ENCODE measurements at regions not wholly inside any gene's neighbourhood (a gene's known extent, or its start where the extent isn't known, plus 50 kb on each side); places are given as distances from the start of the nearest gene placed in this dataset.

- DNase-seq (ENCODE audit: low spot score): no peak
- no peak for TF ChIP-seq CTCF (IDR thresholded peaks at IDR 0.05; ENCODE audit: borderline replicate concordance, control extremely low read depth, extremely low read depth, insufficient read depth, missing control alignments)
- in situ Hi-C loops (cut with MboI; ENCODE audit: low sequenced_read_pairs, unreplicated experiment): no loop called here
Measured at GRCh38 chr10:85175635-85176034, 847.2 kb downstream of the CCSER2 start.

- no peak for DNase-seq (ENCODE audit: low spot score)
- no peak for TF ChIP-seq CTCF (IDR thresholded peaks at IDR 0.05; ENCODE audit: borderline replicate concordance, control extremely low read depth, extremely low read depth, insufficient read depth, missing control alignments)
- in situ Hi-C loops (cut with MboI; ENCODE audit: low sequenced_read_pairs, unreplicated experiment): no loop called here
Measured at GRCh38 chr10:85177767-85178166, 849.4 kb downstream of the CCSER2 start.

DNA sequence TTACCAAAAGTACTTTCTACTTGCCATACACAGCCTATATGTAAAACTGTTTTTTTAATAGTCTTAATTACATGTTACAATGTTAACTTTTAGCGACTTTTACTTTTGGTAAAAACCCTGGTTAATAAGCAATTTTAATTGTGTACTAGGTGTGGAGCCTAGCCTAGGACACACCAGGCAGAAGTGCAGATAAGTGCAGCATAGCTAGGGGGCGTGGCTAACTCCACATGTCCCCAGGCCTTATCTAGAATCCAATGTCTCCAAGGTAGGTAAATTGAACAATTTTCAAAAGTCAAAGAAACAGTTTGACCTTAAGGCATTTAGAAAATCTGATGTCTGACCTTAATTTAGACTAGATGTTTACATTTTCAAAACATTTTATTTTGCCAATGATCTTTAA lies 858.7 kb downstream of the CCSER2 start:
- no peak for DNase-seq (ENCODE audit: low spot score)
- no peak for TF ChIP-seq CTCF (IDR thresholded peaks at IDR 0.05; ENCODE audit: borderline replicate concordance, control extremely low read depth, extremely low read depth, insufficient read depth, missing control alignments)
- in situ Hi-C loops (cut with MboI; ENCODE audit: low sequenced_read_pairs, unreplicated experiment): no loop called here

DNA sequence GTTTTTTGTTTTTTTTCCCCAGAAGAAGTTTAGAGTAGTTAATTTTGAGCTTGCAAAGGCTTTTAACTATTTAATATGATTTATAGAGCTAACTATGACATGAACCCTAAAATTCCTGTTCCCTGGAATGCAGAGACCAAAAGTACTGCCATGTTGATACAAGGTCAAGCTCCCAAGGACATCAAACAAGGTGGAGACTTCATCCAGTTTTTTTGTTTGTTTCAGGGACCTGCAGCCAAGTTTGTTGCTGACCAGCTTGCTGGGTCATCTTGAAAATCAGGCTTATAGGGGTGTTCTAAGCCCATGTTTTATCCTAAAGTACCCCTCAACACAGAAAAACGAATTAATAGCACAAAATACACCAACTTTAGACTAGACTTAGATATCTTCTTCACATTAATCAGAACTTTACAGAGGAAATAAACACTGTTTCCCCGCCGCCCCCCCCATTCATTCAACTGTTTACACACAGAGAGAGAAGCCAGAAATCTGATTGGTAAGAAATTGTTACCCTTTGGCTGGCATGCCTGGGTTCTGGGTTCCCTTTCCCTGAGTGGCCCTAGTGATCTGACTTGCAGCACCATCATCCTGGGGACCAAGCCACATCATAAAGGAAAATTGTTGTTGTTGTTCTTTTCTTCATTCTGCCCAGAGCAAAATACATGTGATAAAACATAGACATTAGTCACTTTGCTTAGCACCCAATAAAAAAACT lies 860.5 kb downstream of the CCSER2 start:
- in situ Hi-C loops (cut with MboI; ENCODE audit: low sequenced_read_pairs, unreplicated experiment): no loop called here
- TF ChIP-seq CTCF (IDR thresholded peaks at IDR 0.05; ENCODE audit: borderline replicate concordance, control extremely low read depth, extremely low read depth, insufficient read depth, missing control alignments): no peak
- no peak for DNase-seq (ENCODE audit: low spot score)

GRCh38 chr10:85193796-85194195 lies 865.4 kb downstream of the CCSER2 start:
- no peak for TF ChIP-seq CTCF (IDR thresholded peaks at IDR 0.05; ENCODE audit: borderline replicate concordance, control extremely low read depth, extremely low read depth, insufficient read depth, missing control alignments)
- in situ Hi-C loops (cut with MboI; ENCODE audit: low sequenced_read_pairs, unreplicated experiment): no loop called here
- DNase-seq (ENCODE audit: low spot score): no peak

DNA sequence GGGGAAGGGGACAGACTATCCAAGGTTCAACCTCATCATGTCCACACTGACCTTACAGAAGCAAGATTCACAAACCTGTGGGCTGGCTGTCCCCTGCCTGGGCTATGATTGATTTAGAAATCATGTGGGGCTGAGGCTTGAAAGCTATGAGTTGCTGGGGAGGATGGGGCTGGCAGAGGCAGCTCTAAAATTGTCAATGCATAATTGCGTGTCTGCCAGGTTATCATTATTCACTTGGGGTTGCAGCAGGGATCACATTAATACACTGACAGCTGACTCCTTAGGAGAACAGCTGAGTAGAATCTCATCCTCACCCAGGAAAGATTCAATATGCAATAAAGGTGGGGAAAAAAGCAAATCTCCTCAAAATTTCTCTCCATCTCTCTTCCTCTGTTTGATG lies 866.3 kb downstream of the CCSER2 start:
- no peak for DNase-seq (ENCODE audit: low spot score)
- TF ChIP-seq CTCF (IDR thresholded peaks at IDR 0.05; ENCODE audit: borderline replicate concordance, control extremely low read depth, extremely low read depth, insufficient read depth, missing control alignments): no peak
- in situ Hi-C loops (cut with MboI; ENCODE audit: low sequenced_read_pairs, unreplicated experiment): no loop called here

Data from GM13976 (cell line).